CD1c-positive myeloid dendritic cell (primary cell): ENCODE measurements at regions not wholly inside any gene's neighbourhood (a gene's known extent, or its start where the extent isn't known, plus 50 kb on each side); places are given as distances from the start of the nearest gene placed in this dataset.

ENCODE experiments used
- DNase-seq: peaks from one replicate; pipeline ENCODE4 v3.0.0-alpha.2; 2016; ENCODE audit errors: extremely low spot score

DNA sequence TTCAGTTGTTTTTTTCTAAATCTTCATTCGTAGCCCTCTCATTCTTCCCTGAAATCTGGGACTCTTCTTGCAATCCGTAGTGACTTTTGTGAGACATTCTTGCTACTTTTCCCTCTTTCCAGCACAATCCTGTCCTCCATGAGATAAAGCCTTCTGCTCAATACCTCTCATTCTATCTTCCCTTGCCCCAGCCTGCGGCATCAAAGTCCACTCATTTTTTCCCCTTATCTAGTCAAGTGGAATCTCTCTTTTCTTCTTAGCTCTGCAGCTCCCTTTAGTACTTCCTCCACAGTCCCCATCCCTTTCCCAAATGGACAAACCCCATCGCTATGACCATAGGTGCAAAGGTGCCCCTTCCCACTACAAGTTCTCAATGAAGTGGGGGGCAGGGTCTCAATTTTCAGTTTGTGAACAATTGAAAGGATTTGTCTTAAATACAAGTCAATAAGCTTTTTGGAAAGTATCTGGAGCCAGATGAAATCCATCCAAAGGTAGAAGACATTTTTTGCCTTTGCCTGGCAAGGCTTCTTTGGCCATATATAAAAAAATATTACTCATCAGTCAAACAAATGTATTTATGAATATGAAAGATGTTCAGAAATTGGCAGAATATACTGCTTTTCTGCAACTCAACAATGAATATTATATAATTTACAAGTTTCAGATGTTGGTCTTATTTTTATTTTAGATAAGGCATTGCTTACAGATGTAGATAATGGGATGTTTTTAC lies 179.4 kb downstream of the SNAPC1 start:
- DNase-seq, result no peak

DNA sequence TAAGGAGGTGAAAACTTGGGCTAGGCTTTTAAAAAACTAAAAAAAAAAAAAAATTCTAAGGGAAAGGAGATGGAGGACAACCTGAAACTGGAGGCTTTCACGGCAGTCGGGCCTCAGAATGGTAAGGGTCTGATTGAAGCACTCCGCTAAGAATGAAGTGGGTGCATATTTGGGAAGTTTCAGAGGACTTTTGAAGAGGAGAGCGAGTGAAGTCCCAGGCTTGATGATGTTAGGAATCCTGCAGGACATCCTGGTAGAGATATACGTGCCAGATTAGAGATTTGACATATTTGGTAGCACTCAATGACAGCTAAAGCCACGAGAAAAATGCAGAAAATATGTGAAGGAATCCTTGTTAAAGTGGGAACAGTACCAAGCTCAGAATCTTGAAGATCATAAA lies 186.2 kb downstream of the SNAPC1 start:
- no peak for DNase-seq

DNA sequence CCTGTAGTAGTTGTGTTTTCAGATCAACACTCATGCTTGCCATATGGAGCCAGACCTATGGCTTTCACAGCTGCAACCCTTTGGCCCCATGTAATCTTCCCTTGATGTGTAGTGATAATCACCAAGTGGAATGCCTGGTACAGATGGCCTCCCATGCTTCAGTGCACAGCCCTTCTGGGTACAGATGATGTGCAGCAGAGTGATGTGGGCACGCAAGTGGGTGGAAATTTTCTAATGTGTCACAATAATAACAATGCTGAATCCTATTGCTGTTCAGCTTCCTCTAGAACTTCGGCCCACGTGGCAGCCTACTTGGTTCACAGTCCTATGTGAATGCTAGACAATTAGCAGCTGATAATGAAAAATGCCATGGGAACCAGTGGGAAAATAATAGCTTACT lies 188.1 kb downstream of the SNAPC1 start:
- no peak for DNase-seq

DNA sequence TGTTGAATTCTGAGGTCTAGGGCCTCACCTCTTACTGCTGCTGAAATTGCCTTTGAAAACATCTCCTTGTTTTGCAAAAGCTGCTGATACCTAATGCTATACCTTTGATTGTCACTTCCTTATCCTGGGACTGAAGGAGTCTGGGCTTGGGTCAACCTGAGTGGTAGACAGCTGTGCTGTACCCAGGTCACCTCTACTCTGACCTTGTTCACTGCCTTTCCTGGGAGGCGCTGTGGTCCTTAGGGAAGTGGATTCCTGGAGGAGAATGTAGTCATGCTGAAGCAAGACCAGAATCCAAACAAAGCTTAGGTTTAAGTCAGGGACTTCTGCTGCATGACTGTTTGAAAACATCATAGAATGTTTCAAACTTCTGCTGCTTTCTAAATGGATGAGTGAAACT lies 191.4 kb downstream of the SNAPC1 start:
- DNase-seq, result no peak

DNA sequence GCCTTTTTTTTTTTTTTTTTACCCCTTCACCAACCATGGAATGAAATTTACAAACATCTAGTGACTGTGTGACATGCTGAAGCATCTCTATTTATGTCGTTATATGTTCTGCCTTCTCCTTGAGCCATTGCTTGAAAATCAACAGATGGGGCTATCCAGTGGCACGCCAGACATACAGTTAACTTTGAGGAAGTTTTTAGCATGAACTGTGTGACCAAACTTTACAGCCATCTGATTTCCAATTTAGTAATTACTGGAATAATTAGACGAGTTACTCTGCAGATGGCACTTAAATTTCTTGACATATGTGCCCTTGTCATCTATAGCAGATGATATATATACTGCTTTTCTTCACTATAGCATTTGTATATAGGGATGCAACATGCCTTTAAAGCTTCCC lies 192.1 kb downstream of the SNAPC1 start:
- no peak for DNase-seq

DNA sequence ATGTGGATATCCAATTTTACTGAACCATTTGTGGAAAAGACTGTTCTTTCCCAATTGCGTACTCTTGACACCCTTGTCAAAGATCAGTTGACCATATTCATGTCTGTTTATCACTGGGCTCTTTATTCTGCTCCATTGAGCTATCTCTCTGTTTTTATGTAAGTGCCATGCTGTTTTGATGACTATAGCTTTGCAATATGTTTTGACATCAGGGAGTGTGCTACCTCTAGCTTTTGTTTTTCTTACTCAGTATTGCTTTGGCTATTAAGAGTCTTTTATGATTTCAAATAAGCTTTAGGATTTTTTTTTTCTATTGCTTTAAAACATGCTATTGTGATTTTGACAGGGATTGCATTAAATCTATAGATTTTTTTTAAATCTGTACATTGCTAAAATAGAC lies 194.3 kb downstream of the SNAPC1 start:
- DNase-seq, result no peak

DNA sequence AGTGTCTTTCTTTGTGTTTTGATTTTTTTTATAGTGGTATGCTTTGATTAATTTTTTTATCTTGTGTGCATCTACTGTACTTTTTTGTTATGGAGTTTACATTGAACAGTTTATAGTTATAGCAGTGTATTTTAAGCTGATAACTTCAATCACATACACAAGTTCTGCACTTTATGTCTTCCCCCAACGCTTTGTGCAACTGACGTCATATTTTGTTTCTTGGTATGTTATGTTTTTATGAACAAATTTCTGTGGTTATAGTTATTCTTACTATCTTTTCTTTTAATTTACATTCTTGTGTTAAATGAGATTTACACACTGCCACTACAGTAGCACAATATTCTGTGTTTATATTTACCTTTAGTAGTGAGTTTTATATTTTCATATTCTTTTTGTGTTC lies 197.1 kb downstream of the SNAPC1 start:
- no peak for DNase-seq

DNA sequence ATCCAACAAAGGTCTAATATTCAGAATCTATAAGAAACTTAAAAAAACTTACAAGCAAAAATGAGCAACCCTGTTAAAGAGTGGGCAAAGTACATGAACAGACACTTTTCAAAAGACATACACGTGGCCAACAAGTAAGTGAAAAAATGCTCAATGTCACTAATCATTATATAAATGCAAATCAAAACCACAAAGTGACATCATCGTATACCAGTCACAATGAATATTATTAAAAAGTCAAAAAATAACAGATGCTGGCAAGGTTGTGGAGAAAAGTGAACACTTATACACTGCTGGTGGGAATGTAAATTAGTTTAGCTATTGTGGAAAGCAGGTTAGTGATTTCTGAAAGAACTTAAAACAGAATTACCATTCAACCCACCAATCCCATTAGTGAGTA lies 199.1 kb downstream of the SNAPC1 start:
- no peak for DNase-seq

DNA sequence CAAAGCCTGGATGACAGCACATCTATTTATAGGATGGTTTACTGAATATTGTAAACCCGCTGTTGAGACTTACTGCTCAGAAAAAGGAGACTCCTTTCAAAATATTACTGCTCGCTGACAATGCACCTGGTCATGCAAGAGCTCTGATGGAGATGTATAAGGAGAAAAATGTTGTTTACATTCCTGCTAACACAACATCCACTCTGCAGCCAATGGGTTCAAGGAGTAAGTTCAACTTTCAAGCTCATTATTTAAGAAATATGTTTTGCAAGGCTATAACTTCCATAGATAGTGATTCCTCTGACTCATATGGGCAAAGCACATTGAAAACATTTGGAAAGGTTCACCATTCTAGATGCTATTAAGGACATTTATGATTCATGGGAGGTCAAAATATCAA lies 201.7 kb downstream of the SNAPC1 start:
- no peak for DNase-seq

DNA sequence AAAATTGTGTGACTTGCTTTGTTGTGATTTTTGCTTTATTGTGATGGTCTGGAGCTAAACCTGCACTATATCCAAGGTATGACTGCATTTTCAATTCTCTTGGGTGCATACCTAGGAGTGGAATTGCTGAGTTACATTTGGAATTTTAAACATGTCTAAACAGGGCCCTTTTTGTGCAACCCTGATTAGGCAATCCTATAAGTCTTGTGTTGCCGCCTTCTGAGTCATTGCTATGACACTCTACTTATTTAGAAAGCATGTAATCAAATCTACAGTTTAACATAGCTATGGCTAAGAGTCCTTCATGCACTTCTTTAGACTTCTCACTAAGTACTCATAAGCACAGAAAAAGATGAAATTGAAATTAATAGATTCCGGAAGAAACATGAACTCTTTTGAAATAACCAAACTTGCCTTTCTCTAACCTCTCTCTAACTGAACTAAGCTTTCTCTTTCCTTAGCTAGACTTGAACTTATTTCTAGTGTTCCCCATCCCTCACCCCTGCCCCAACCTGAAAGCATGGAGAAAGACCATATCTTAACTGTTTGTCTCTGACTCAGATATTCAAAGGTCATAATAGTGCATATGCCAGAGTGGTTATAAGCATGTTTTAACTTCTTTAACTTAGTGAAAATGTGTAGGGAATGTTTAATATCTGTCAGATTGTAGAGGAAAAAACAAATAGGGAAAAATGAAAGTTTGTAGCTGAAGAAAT lies 203.0 kb downstream of the SNAPC1 start:
- no peak for DNase-seq

DNA sequence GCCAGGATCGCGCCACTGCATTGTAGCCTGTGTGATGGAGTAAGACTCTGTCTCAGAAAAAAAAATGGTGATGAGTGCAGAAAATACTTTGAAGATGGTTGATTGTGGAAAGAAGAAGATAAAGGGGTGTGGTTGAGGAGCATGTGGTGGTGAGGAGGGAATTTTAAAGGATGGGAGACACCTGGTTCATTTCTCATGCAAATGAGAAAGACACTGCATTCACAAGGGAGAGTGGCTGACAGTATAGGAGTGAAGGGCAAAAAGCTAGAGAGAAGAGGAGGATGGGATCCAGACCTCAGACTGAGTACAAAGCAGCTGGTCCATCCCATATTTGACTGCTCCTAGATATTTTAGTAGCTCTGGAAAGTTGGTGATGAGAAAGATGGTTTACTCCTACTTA lies 206.0 kb downstream of the SNAPC1 start:
- no peak for DNase-seq

DNA sequence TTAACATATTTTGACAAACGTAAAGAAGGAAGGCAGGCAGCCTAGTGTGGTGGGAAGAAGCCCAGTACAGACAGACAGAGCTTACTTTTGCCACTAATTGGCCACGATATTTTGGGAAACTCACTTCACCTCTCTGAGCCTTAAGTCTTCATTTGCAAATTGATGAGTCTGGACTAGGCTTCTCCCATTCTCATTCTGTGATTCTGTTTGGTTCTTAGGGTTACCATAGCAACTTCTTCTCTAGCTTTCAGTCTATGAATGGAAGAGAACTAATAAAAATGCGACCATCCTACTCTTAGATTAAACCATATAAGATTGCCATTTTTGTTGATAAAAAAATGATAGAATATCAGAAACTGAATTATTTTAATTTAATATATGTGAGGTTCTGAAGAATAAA lies 210.5 kb downstream of the SNAPC1 start:
- DNase-seq, result no peak

DNA sequence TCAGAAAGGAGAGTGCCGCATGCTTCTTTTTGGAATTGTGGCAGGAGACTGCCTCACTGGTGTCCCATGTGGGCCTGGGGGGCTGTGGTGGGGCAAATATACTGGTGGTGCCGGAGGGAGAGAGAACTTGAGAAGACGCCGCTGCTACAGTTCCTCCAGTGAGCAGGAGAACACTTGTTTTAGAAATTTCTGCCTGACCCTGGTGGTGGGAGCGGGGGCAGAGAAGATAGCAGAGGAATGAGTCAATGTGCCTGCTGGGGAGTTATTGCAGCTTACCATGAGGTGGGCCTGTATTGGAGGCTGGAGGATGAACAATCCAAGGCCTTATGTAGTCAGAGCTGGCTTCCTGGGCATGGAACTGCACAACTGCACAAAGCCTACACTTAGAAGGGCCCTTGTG lies 211.8 kb downstream of the SNAPC1 start:
- no peak for DNase-seq

DNA sequence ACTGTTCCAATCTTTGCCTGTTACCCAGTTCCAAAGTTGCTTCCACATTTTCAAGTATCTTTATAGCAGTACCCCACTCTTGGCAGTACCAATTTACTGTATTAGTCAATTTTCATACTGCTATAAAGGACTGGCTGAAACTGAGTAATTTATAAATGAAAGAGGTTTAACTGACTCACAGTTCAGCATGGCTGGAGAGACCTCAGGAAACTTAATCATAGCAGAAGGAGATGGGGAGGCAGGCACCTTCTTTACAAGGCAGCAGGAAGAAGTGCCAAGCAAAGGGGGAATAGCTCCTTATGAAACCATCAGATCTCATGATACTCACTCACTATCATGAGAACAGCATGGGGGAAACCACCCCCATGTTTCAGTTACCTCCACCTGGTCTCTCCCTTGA lies 215.0 kb downstream of the SNAPC1 start:
- DNase-seq, result no peak

DNA sequence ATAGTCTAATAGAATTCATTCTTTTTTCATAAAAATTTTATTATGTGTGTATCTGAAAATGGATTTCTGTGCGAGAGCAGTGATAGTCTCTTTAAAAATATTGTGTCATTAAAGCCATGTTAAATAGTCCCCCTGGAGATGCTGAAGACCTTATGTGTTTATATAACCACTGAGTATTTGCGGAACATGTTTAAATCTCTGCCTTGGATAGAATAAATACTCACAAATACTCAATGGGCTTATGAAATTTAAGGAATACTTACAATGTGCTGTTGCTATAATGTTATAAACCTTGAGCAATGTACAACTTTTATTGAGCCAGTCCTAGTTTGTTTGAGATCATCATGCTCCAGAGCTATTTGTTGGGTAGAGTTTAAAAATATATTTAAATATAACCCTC lies 226.0 kb downstream of the SNAPC1 start:
- no peak for DNase-seq

DNA sequence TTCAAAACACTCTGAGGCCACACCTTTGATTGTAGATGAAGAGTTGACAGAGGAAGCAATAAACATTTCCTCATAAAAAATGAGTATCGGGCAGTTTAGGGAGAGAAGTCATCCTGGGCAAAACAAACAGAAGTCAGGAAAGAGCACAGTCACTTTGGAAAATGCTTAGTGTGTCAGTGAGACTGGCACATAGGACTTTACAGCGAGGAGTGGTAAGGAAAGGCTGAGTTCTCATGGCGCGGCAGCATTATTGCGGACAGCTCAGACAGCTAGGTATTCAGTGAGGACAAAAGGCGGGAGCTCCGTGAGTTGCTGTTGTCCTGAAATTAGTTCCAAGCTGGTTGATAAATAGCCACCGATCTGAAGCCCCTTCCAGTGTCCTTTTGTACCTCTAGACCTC lies 229.9 kb downstream of the SNAPC1 start:
- DNase-seq, result no peak

DNA sequence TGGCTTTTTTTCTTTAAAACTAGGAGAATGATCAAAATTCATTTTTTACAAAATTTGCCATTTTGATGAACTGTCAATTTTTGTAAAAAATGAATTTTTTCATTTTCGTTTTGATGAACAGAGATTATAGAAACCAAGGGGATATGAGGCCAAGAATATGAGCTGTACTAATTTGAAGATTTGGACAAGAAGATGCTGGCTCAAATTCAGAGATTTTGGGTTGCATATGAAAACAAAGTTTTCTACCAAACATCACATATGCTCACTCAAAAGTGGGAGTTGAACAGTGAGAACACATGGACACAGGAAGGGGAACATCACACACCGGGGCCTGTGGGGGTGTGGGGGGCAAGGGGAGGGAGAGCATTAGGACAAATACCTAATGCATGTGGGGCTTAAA lies 230.7 kb downstream of the SNAPC1 start:
- no peak for DNase-seq

DNA sequence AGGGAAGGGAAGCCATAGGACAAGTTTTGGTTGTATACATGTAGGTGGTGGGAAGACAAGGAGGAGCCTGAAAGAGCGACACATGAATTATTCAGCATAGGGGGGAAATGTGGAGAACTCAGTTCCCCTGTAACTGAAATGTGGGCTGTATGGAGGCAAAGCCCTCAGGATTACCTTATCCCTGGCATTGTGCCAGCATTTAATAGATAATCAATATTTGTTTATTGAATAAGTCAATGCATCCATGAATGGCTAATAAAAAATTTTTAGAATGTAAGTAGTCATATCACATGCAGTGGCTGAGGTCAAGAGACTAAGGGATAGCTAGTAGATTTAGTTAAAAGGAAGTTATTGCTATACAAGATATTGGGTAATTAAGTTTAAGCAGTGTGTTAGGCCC lies 232.4 kb downstream of the SNAPC1 start:
- DNase-seq, result no peak

DNA sequence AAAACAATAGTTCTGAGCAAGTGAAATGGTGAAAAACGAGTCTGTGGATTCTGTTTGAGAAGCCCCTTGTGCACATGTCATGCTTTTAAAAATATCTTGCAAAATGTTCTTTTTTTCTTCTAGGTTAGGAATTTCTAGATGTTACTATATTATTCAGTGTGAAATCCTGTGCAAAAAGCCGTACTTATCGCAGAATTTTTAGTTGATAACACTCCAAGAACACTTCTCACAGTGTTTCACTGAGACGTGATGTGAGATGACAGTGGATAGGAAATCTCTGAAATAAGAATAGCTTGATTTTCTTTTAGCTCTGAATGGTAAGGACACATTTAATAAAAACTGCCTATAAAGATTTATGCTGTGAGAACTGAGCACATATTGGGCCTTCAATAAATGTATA lies 234.5 kb downstream of the SNAPC1 start:
- DNase-seq, result no peak

DNA sequence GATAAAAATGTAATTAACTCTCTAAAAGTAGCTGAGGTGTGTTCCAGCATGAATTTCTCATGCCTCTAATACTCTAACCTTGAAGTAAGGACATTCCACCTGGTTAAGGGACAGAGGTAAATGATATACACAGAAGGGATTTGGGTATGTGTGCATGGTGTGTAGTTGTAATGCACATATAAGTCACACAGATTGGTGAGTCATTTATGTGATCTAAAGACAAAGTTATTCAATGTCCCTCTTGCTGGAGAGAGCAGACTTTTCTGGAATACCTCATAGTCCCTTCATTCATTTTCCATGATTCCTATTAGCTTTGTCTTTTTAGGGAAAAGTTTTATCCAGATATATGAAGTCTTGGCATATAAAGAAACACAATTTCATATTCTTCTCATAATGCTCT lies 234.9 kb downstream of the SNAPC1 start:
- DNase-seq, result no peak

DNA sequence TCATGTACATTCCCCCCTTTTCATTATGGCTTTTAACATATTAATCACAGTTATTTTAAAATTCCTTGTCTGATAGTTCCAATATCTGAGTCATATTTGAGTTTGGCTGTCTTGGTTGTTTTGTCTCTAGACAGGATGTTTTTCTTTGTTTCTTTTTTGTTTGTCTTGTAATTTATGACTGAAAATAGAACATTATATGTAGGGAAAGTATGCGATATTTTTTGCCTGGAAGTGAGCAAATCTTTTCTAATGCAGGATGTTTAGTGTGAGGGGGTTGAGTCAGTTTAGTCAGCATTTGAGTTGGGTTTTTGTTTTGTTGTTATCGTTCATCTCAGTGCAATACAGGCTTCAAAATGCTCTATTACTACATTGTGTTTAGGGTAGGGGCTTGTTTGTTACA lies 239.7 kb downstream of the SNAPC1 start:
- DNase-seq, result no peak

DNA sequence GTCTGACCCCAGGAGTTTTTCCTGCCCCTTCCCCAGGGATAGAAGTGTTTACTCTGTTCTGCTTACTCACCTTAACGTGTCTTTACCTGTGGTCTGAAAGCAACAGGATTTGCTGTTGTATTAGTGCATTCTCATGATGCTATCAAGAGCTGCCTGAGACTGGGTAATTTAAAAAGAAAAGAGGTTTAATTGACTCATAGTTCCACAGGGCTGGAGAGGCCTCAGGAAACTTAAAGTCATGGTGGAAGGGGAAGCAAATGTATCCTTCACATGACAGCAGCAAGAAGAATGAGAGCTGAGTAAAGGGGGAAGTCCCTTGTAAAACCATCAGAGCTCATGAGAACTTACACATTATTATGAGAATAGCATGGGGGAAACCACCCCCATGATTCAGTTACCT lies 240.4 kb downstream of the SNAPC1 start:
- DNase-seq, result no peak

DNA sequence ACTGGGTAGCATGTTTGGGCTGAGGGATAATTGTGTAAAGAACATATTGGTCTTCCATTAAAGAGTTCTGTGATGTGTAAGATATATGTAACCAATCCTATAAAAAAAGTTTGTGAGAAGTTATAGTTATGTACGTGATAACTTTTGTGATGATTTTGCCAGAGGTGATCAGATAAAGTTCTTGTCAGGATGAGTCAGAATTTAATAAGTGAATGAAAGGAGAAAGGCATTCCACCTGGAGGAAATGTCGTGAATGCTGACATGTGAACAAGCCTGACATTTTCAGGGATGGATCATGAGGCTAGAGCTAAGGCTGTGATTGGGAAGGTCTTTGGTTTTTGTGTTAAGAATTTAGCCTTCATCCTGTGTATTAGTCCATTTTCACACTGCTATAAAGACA lies 241.5 kb downstream of the SNAPC1 start:
- DNase-seq, result no peak
